ENCODE measurements at regions not wholly inside any gene's neighbourhood (a gene's known extent, or its start where the extent isn't known, plus 50 kb on each side); places are given as distances from the start of the nearest gene placed in this dataset.

DNA sequence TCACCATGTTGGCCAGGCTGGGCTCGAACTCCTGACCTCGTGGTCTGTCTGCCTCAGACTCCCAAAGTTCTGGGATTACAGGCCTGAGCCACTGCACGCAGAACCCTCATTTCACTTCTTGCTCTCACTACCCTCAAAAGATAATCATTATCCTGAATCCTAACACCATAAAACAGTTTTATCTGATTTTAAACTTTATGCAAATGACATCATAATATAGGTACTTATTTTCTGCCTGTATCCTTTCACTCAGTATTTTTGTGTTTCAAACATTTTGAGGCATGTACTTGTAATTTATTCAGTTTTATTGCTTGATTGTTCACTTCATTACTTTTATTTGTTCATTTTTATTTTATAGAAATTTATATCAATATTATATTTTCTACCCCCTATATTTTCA, 719.2 kb upstream of the ARRDC3 start:
- TF ChIP-seq, protein P1, sequence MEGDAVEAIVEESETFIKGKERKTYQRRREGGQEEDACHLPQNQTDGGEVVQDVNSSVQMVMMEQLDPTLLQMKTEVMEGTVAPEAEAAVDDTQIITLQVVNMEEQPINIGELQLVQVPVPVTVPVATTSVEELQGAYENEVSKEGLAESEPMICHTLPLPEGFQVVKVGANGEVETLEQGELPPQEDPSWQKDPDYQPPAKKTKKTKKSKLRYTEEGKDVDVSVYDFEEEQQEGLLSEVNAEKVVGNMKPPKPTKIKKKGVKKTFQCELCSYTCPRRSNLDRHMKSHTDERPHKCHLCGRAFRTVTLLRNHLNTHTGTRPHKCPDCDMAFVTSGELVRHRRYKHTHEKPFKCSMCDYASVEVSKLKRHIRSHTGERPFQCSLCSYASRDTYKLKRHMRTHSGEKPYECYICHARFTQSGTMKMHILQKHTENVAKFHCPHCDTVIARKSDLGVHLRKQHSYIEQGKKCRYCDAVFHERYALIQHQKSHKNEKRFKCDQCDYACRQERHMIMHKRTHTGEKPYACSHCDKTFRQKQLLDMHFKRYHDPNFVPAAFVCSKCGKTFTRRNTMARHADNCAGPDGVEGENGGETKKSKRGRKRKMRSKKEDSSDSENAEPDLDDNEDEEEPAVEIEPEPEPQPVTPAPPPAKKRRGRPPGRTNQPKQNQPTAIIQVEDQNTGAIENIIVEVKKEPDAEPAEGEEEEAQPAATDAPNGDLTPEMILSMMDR (IDR thresholded peaks at IDR 0.05), result no peak
- TF ChIP-seq POLR2A (IDR thresholded peaks at IDR 0.05), result no peak

Measured in heart left ventricle (tissue), 13 donors.